ENCODE measurements at regions not wholly inside any gene's neighbourhood (a gene's known extent, or its start where the extent isn't known, plus 50 kb on each side); places are given as distances from the start of the nearest gene placed in this dataset.

GRCh38 chr18:41845563-41845962 is 109.5 kb upstream of the PIK3C3 start:
- TF ChIP-seq CTCF (IDR thresholded peaks at IDR 0.05) (no peak), POLR2A (IDR thresholded peaks at IDR 0.05) (no peak)

Data from ovary (tissue), 3 donors.